T-helper 2 cell treated with Interferon-gamma antibody and Interleukin-4, amounts not matched to agents 5 μg/mL and 100 μg/mL, for 36 hours (primary cell): ENCODE measurements at regions not wholly inside any gene's neighbourhood (a gene's known extent, or its start where the extent isn't known, plus 50 kb on each side); places are given as distances from the start of the nearest gene placed in this dataset.
A peak's percentile ranks its signal among the peaks of the same experiment; 100 is the strongest.
"Not testable (repeated sequence)": the region's sequence is repeated elsewhere in the genome, so short reads cannot be mapped to it uniquely, and the experiment has no call there.

ENCODE experiments used
- DNase-seq: peaks from one replicate; pipeline ENCODE4 v3.0.0; 2021; ENCODE audit warnings: low spot score
- H3K27ac Mint-ChIP-seq: one replicate; pipeline ENCODE4 v1.8.0; 2021; ENCODE audit warnings: mild to moderate bottlenecking, mixed read lengths
- H3K27me3 Mint-ChIP-seq: one replicate; pipeline ENCODE4 v1.8.0; 2021; ENCODE audit warnings: low read depth, mixed read lengths
- H3K36me3 Mint-ChIP-seq: one replicate; pipeline ENCODE4 v1.8.0; 2021; ENCODE audit warnings: low read depth, mixed read lengths
- H3K4me1 Mint-ChIP-seq: one replicate; pipeline ENCODE4 v1.8.0; 2021; ENCODE audit warnings: low read depth, mixed read lengths
- H3K4me3 Mint-ChIP-seq: one replicate; pipeline ENCODE4 v1.8.0; 2022; ENCODE audit warnings: mild to moderate bottlenecking, moderate library complexity, mixed read lengths
- H3K9me3 Mint-ChIP-seq: one replicate; pipeline ENCODE4 v1.8.0; 2021; ENCODE audit warnings: mixed read lengths

DNA sequence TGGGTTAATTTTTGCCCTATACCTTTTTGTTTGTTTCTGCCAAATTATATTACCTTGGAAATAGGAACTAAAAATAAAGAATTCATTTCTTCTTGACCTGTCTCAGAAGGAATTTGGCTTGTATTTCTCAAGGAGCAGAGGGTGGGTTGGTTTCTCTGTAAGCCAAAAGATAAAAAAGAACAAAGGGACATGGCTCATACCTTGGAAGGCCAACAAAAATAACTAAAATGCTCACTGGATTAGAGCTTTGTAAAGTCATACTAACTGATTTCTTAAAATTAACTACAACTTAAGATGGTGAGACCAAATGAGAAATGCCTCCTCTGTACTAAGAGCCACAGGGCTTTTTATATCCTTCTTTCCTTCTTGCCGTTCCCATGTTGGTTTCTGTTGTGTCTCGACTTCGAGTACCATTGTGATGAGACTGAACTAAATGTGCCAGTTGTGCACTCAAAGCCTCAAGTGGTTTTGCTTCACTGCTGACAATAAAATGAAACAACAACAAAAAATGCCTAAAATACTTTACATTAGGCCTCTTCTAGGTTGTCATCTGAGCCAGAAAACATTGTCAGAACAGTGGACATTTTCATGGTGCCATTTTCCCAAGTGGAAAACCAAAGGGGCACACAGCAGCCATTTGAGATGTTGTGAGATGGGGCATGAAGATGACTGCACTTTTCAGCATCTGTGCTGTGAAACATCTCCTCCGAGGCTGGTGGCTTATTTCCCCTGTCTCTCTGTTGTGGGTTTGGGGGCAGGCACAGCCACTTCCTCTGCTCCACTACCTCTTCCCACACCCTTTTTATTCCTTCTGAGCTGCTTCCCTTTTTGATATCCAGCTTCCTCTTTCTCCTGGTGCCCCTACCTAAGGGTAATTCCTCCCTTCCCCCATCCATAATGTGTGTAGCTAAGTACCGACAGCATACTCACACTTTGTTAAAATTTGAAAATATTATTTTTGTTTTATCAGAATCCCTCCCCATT, 51.8 kb upstream of the AGR3 start:
- Mint-ChIP-seq H3K4me3 (peak overlapping the region; percentile 76), H3K4me1 (peaks cover 57% of the 10 kb centered on the region), H3K36me3 (peaks cover 4% of the 10 kb centered on the region), H3K27ac (peak overlapping the region; percentile 52), H3K27me3 (no peaks in the 10 kb centered on the region), H3K9me3 (peaks cover 8% of the 10 kb centered on the region)
- DNase-seq = peak; percentile 32

DNA sequence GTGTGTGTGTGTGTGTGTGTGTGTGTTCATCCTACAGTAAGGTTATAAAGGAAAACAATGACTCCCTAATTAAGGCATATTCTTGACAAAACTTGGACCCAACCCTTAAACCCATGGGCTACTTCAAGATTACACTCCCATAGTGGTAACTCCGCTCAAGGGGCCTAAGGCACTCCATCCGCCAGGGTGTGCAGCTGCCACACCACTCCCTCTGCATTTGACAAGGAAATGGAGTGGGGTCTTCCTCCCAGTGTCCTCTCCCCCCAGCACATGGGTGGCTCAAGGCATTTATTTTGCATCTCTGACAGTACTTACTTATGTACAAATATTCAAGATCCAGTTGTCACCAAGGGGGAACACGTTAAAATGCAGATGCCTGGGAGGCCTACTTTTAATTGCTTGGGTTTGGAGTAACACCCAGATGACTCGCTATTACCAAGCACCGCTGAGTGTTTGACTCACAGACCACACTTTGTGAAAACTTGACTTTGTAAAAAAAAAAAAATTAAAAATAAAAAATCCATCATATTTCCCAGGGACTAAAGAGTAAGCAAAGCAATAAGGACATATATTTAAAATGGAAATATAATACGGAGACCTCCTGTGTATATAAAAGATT, 53.0 kb upstream of the AGR3 start:
- Mint-ChIP-seq H3K9me3 (peaks cover under 1% of the 10 kb centered on the region), H3K27ac (no peak overlapping the region), H3K4me1 (peaks cover 52% of the 10 kb centered on the region), H3K36me3 (peaks cover 4% of the 10 kb centered on the region), H3K4me3 (no peak overlapping the region), H3K27me3 (peaks cover 5% of the 10 kb centered on the region)
- peak; percentile 32 for DNase-seq

DNA sequence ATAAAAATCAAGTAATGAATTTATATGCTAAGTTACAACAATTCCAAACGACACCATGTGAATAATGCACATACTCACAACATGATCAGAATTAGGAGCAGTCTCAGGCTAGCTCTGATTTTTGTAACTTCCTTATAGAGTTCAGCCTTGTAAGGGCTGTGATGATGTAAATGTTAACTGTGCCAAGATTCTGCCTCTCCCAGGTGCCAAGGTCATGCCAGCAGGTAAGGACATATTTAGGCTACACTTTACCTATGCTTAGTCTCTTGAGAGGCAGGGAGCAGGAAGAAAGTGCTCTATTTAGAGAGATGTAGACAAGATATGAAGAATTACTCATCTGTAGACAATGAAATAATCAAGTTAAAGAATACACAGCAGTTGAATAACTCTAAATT, 53.6 kb upstream of the AGR3 start:
- Mint-ChIP-seq H3K36me3 (peaks cover 1% of the 10 kb centered on the region), H3K27ac (peak overlapping the region; percentile 11), H3K27me3 (peaks cover 7% of the 10 kb centered on the region), H3K4me1 (peaks cover 51% of the 10 kb centered on the region), H3K4me3 (no peak overlapping the region), H3K9me3 (no peaks in the 10 kb centered on the region)
- DNase-seq = no peak

DNA sequence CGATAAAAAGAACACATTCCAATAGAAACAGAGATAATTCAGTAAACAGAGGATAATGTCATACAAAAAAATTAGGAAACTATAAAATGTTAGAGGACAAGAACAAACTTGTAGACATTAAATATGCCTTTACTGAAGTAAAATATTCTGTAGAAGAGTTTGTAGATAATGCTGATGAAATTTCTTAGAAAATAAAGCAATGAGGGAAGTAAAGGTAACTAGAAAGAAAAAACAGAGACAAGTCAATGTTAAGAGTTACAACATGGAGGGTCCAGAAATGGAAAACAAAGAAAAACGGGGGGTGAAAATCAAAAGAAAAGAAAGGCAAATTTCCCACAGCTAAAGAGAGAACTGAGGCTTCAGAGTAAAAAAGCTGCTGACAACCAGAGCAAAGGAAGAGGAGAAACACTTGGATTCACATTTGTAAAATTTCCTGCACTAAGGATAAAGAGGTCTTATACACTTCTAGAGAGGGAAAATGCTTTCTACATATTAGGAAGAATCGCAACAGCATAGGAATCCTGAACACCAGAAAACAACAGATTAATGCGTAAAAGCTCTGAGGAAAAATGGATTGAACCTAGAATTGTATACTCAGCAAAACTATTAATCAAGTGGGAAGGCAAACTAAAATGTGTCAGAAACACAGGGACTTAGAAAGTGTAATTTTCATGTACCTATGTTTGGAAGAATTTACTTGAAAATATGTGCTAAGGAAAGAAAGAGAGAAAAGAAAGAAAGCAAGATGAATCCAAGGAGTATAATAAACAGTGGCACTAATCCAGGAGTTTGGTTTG, 55.0 kb upstream of the AGR3 start:
- H3K4me3 Mint-ChIP-seq = no peak overlapping the region
- no peak overlapping the region for H3K27ac Mint-ChIP-seq
- H3K9me3 Mint-ChIP-seq = no peaks in the 10 kb centered on the region
- peaks cover 1% of the 10 kb centered on the region for H3K36me3 Mint-ChIP-seq
- H3K4me1 Mint-ChIP-seq = peaks cover 48% of the 10 kb centered on the region
- DNase-seq = no peak
- peaks cover 9% of the 10 kb centered on the region for H3K27me3 Mint-ChIP-seq

DNA sequence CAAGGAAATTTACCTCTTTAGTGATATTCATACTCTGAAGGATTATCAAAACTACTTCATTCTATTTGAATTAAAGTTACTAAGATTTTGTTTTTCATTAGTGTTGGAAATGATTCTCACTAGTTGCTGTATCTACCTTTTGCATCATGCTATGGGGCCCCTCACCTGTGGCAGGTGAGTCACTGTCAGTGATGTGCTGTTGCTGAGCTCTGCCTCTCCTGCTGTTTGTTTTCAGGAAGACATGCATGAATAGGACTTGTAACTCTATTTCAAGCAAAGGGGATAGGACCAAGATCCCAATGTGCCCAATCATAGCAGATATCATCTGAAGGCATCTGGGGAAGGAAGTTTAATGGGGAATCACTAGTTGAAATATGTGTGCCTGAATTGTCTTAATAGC, 57.4 kb upstream of the AGR3 start:
- Mint-ChIP-seq H3K27me3 (peaks cover 11% of the 10 kb centered on the region), H3K4me3 (no peak overlapping the region), H3K27ac (no peak overlapping the region), H3K36me3 (no peaks in the 10 kb centered on the region), H3K9me3 (no peaks in the 10 kb centered on the region), H3K4me1 (peaks cover 37% of the 10 kb centered on the region)
- DNase-seq = no peak

DNA sequence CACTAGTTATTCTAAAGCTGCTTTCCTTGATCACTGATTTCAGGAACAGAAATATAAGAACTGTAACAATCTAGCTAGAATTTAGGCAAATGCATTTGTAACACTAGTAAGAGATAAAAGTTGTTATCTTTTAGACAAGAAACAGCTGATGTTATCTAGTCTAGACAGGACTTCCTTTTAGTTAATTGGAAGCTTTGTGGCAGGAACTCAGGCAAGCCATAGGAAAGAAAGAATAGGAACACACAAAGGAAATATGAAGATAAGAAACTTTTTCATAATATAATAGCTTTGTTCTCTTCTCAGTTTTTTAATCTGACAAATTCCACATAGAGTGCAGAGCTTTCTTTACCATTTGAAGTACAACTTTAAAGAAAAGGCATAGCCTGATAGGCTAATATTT, 59.0 kb upstream of the AGR3 start:
- Mint-ChIP-seq H3K4me1 (peaks cover 26% of the 10 kb centered on the region), H3K36me3 (no peaks in the 10 kb centered on the region), H3K27ac (no peak overlapping the region), H3K9me3 (no peaks in the 10 kb centered on the region), H3K4me3 (no peak overlapping the region), H3K27me3 (peaks cover 14% of the 10 kb centered on the region)
- no peak for DNase-seq

DNA sequence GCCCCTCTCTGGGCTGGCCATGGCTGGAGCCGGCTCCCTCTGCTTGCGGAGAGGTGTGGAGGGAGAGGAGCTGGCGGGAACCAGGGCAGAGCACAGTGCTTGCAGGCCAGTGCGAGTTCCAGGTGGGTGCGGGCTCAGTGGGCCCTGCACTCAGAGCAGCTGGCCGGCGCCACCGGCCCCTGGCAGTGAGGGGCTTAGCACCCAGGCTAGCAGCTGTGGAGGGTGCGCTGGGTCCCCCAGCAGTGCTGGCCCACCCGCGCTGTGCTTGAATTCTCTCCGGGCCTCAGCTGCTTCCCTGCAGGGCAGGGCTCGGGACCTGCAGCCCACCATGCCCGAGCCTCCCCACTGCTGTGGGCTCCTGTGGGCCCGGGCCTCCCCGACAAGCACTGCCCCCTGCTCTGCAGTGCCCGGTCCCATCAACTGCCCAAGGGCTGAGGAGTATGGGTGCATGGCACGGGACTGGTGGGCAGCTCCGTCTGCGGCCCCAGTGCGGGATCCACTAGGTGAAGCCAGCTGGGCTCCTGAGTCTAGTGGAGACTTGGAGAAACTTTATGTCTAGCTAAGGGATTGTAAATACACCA, 61.2 kb upstream of the AGR3 start:
- no peak for DNase-seq
- peaks cover 25% of the 10 kb centered on the region for H3K4me1 Mint-ChIP-seq

DNA sequence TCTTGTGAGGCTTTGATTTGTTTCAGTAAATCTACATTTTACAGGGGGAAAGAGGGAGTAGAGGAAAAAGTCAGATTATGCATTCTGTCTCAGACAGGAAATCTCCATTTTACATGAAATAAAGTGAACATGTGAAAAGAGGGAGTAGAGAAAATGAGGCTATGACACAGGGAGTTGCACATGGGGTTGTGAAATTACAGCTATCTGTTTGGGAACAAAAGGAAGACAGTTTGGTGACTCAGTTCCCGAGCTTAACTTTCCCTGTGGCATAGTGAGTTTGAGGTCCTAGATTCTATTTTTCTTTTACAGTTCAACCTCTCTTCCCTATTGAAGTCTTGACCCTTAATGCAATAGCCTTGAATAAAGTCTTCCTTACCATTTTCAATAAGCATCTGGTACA, 63.2 kb upstream of the AGR3 start:
- Mint-ChIP-seq H3K27ac (no peak overlapping the region), H3K36me3 (peaks cover 7% of the 10 kb centered on the region), H3K4me1 (peaks cover 13% of the 10 kb centered on the region), H3K27me3 (peaks cover 8% of the 10 kb centered on the region), H3K9me3 (peaks cover 28% of the 10 kb centered on the region), H3K4me3 (no peak overlapping the region)
- DNase-seq = no peak

More for the DNA sequence above, 61.2 kb upstream of the AGR3 start:
- peaks cover 5% of the 10 kb centered on the region for H3K36me3 Mint-ChIP-seq
- no peak overlapping the region for H3K4me3 Mint-ChIP-seq
- H3K27ac Mint-ChIP-seq = no peak overlapping the region
- peaks cover 13% of the 10 kb centered on the region for H3K9me3 Mint-ChIP-seq
- H3K27me3 Mint-ChIP-seq = peaks cover 14% of the 10 kb centered on the region

DNA sequence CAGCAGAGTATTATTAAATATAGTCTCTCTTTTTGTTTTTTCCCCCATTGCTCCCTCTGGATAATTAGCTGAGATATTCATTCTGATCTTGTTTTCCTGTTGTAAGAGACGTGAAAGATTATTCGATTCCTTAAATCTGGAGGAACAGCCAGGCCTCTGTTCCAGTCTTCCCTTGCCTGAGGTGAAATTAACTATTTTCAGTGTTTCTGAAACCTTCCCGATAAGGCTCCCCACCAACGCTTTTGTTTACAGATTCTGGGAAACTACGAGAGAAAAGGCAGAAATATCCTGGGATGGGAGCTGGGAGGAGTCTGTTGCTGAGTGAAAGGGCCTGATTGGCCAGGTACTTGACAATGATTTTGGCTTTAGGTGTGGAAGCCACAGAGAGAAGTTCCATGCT, 63.6 kb upstream of the AGR3 start:
- peaks cover 28% of the 10 kb centered on the region for H3K9me3 Mint-ChIP-seq
- H3K27me3 Mint-ChIP-seq = peaks cover 7% of the 10 kb centered on the region
- H3K4me1 Mint-ChIP-seq = peaks cover 9% of the 10 kb centered on the region
- no peak for DNase-seq
- no peak overlapping the region for H3K27ac Mint-ChIP-seq
- peaks cover 7% of the 10 kb centered on the region for H3K36me3 Mint-ChIP-seq
- H3K4me3 Mint-ChIP-seq = no peak overlapping the region

DNA sequence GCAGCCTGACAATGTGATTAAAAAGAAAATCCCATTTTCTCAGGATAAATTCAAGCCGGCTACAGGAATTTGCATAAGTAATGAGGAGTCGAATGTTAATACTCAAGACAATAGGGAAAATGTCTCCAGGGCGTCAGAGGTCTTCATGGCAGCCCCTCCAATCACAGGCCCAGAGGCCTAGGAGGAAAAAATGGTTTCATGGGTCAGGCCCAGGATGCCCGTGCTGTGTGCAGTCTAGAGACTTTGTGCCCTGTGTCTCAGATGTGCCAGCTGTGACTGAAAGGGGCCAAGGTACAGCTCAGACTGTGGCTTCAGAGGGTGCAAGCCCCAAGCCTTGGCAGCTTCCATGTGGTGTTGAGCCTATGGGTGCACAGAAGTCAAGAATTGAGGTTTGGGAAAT, 66.3 kb upstream of the AGR3 start:
- not testable (repeated sequence) for DNase-seq, H3K4me3 Mint-ChIP-seq, H3K4me1 Mint-ChIP-seq, H3K36me3 Mint-ChIP-seq, H3K27ac Mint-ChIP-seq
- H3K9me3 Mint-ChIP-seq = peaks cover 28% of the 10 kb centered on the region
- H3K27me3 Mint-ChIP-seq = peaks cover 15% of the 10 kb centered on the region

DNA sequence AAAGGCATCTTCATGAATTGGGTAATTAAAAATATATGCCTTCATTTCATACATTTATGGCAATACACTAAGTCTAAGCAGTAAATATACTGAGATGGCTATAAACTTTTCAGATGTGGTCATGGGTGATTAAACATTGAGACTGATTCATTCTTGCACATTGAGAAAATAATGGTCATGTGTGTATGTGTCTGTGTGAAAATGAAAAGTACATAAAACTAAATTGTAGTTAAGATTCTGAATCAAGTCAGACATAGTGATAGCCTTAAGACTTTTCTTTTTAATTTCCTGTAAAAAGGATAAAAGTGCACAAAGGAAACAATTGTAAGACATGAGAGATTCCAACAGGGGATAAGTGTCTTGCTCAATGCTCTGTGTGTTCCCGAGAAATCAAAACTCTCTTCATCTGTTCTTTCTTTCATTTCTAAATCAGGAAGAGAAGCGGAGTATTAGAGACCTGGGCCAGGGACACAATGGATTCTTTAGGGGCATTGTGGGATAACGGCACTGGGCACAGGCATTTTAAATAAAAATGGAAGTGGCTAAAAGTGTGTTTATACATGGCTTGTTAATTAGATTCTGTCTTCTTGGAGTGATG, 69.8 kb upstream of the AGR3 start:
- Mint-ChIP-seq H3K27me3 (peaks cover 31% of the 10 kb centered on the region), H3K36me3 (peaks cover 7% of the 10 kb centered on the region), H3K27ac (no peak overlapping the region), H3K9me3 (peaks cover 28% of the 10 kb centered on the region), H3K4me3 (no peak overlapping the region), H3K4me1 (no peaks in the 10 kb centered on the region)
- DNase-seq = no peak

DNA sequence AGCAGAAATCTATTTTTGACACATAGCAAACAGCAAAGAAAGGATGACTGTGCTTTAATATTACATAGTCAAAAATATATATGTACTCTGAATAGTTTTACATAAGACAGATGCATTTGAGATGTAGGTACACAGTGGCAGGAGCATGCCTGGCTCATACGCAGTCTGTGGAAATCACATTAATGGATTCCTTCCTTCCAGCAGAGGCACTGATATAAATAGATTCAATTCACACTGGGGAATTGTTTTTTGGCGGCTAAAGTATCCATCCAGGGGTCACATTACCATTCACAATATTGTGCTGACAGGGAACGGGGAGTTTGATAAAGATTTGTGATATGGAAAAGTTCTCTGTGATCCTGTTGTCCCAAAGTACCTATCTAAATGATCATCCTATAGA, 72.5 kb upstream of the AGR3 start:
- Mint-ChIP-seq H3K27ac (no peak overlapping the region), H3K36me3 (no peaks in the 10 kb centered on the region), H3K4me3 (no peak overlapping the region), H3K27me3 (peaks cover 31% of the 10 kb centered on the region), H3K4me1 (no peaks in the 10 kb centered on the region), H3K9me3 (peaks cover 1% of the 10 kb centered on the region)
- no peak for DNase-seq

DNA sequence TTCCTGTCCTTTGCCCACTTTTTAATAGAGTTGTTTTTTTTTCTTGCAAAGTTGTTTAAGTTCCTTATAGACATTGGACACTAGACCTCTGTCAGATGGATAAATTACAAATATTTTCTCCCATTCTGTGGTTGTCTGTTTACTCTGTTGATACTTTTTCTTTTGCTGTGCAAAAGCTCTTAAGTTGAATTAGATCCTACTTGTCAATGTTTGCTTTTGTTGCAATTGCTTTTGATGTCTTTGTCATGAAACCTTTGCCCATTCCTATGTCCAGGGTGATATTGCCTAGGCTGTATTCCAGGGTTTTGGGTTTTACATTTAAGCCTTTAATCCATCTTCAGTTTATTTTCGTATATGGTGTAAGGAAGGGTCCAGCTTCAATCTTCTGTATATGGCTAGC, 76.9 kb upstream of the AGR3 start:
- Mint-ChIP-seq H3K36me3 (no peaks in the 10 kb centered on the region), H3K9me3 (no peaks in the 10 kb centered on the region), H3K27ac (no peak overlapping the region), H3K4me3 (no peak overlapping the region), H3K27me3 (peaks cover 16% of the 10 kb centered on the region), H3K4me1 (peaks cover 2% of the 10 kb centered on the region)
- DNase-seq = no peak
